ENCODE measurements at regions not wholly inside any gene's neighbourhood (a gene's known extent, or its start where the extent isn't known, plus 50 kb on each side); places are given as distances from the start of the nearest gene placed in this dataset.

DNA sequence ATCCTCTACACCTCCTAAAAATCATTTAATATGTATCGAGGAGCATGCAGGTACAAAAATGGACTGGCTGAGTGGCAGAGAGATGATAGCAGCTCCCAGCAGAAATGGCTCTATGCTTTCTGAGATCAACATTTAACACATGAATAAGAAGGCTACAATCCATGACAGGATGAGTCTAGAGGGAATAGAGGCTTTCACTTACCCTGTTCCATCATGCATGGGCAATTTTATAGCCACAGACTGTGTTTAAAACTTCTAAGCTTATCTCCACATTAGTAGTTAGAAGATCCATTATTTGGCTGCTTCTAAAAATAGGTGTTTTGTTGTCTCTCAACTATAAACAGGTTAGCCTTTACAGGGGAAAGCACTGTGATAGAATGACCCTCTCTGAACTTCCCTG is 149.1 kb upstream of the ARHGAP28 start:
- DNase-seq (ENCODE audit: low spot score): no peak
- in situ Hi-C loops (cut with MboI; ENCODE audit: low sequenced_read_pairs, unreplicated experiment): no loop called here
- no peak for TF ChIP-seq CTCF (IDR thresholded peaks at IDR 0.05; ENCODE audit: borderline replicate concordance, control extremely low read depth, extremely low read depth, insufficient read depth, missing control alignments)

DNA sequence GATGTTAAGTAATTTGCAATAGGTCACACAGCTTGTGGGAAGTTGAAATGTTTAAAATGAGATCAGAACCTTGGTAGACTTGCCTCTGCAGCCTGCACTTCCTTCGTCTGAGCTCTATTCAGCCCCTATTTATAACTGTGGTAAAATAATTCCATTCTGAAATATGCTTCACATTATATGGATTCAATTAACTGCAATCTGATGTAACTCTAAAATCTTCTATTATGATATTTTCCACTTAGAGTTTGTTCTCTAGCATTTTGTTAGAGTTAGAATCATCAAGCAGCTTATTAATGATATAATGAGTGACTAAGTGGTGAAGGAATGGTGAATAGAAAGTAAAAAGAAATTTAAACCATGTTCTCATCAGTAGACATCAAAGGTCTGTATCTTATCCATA is 139.6 kb upstream of the ARHGAP28 start:
- no peak for DNase-seq (ENCODE audit: low spot score)
- TF ChIP-seq CTCF (IDR thresholded peaks at IDR 0.05; ENCODE audit: borderline replicate concordance, control extremely low read depth, extremely low read depth, insufficient read depth, missing control alignments): no peak
- in situ Hi-C loops (cut with MboI; ENCODE audit: low sequenced_read_pairs, unreplicated experiment): no loop called here

DNA sequence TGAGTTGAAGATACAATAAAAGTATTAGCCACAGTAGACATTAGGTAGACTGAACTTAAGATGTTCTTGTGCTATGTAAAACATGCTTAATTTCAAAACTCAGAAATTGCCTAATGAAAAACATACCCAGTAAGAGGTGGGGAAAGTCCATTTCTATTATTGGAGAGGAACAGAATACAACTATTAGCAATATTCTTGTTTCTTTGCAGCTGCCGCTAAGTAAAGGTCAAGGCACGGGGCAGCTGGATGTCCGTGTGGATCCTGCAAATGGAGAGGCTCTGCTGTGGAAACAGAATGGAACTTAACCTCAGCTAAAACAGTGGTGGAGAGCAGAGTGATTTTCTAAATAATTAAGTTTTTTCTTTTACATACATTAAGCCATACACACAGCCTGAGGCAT is 139.2 kb upstream of the ARHGAP28 start:
- in situ Hi-C loops (cut with MboI; ENCODE audit: low sequenced_read_pairs, unreplicated experiment): no loop called here
- TF ChIP-seq CTCF (IDR thresholded peaks at IDR 0.05; ENCODE audit: borderline replicate concordance, control extremely low read depth, extremely low read depth, insufficient read depth, missing control alignments): no peak
- DNase-seq (ENCODE audit: low spot score): no peak

GRCh38 chr18:6591491-6591890 is 138.0 kb upstream of the ARHGAP28 start:
- no peak for DNase-seq (ENCODE audit: low spot score)
- no peak for TF ChIP-seq CTCF (IDR thresholded peaks at IDR 0.05; ENCODE audit: borderline replicate concordance, control extremely low read depth, extremely low read depth, insufficient read depth, missing control alignments)
- in situ Hi-C loops (cut with MboI; ENCODE audit: low sequenced_read_pairs, unreplicated experiment): no loop called here

- in situ Hi-C loops (cut with MboI; ENCODE audit: low sequenced_read_pairs, unreplicated experiment): no loop called here
- DNase-seq (ENCODE audit: low spot score): no peak
- no peak for TF ChIP-seq CTCF (IDR thresholded peaks at IDR 0.05; ENCODE audit: borderline replicate concordance, control extremely low read depth, extremely low read depth, insufficient read depth, missing control alignments)
Observed at GRCh38 chr18:6592522-6592921, 137.0 kb upstream of the ARHGAP28 start.

- TF ChIP-seq CTCF (IDR thresholded peaks at IDR 0.05; ENCODE audit: borderline replicate concordance, control extremely low read depth, extremely low read depth, insufficient read depth, missing control alignments): no peak
- DNase-seq (ENCODE audit: low spot score): no peak
- in situ Hi-C loops (cut with MboI; ENCODE audit: low sequenced_read_pairs, unreplicated experiment): no loop called here
Observed at GRCh38 chr18:6593142-6593885, 136.2 kb upstream of the ARHGAP28 start.
